ENCODE measurements at regions not wholly inside any gene's neighbourhood (a gene's known extent, or its start where the extent isn't known, plus 50 kb on each side); places are given as distances from the start of the nearest gene placed in this dataset.

DNA sequence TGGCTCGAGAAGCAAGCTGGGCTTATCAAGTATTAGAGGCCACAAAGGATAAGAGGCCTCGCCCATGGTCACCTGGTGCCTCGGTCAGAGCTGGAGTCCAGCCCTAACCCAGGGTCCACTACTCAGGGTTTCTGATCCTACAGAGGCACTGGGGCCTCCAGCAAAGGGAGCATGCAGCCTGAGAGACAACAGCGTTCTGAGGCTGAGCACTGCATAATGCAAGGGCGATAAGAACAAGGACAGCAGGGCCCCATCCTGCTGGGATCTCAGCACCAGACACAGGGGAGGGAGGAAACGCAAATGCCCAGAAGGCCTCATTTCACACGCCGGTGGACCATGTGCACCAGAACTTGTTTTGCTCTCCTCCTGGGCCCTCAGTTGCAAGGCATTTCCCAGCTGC lies 63.0 kb downstream of the C5orf15 start:
- DNase-seq: no peak
- Histone ChIP-seq H3K4me3 (no peak overlapping the region), H3K36me3 (no peaks in the 10 kb centered on the region), H3K4me1 (no peaks in the 10 kb centered on the region), H3K9me3 (no peaks in the 10 kb centered on the region), H3K27me3 (no peaks in the 10 kb centered on the region), H3K27ac (no peak overlapping the region)
- TF ChIP-seq CTCF (IDR thresholded peaks at IDR 0.05): no peak
- no peak for TF ChIP-seq POLR2A (IDR thresholded peaks at IDR 0.05)
- intact Hi-C loops (cut with DNase I; ENCODE audit: low total_unique reads): no loop called here

- Histone ChIP-seq H3K4me1 (no peaks in the 10 kb centered on the region), H3K27me3 (no peaks in the 10 kb centered on the region), H3K36me3 (no peaks in the 10 kb centered on the region), H3K27ac (no peak overlapping the region), H3K4me3 (no peak overlapping the region), H3K9me3 (no peaks in the 10 kb centered on the region)
- no peak for TF ChIP-seq CTCF (IDR thresholded peaks at IDR 0.05)
- no peak for TF ChIP-seq POLR2A (IDR thresholded peaks at IDR 0.05)
- intact Hi-C loops (cut with DNase I; ENCODE audit: low total_unique reads): no loop called here
- no peak for DNase-seq
Observed at GRCh38 chr5:133904641-133905040, 63.8 kb downstream of the C5orf15 start.

DNA sequence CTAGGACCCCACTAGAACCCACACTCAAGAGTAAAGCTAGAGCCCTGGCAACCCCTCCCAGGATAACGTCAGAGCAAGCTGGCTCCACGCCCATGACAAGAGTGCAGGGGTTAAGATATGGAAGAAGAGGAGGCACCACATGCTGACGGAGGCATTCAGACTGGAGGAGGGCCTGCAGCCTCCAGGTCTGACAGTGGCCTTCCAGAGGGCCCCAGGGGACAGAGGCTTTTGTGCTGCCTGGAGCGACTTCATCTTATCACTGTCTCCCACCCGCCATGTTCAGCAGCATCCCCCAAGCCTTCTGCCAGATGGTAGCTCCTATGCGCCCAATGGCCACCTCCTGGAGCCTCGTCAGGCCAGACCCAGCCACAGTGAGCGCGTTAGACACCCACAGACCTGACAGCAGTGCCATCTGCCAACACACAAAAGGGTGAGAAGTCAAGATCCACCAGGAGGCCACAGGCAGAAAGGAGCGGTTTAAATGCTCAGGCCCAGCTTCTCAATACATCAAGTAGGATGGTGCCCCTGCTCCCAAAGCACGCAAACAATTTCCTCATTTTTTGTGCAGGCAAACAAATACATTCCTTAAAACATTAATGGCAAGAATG lies 65.8 kb downstream of the C5orf15 start:
- no peak for DNase-seq
- intact Hi-C loops (cut with DNase I; ENCODE audit: low total_unique reads): no loop called here
- no peaks in the 10 kb centered on the region for H3K4me1 ChIP-seq

GRCh38 chr5:133900534-133901270 lies 67.7 kb downstream of the C5orf15 start:
- H3K36me3 ChIP-seq: no peaks in the 10 kb centered on the region
- H3K9me3 ChIP-seq: no peaks in the 10 kb centered on the region
- no peak overlapping the region for H3K4me3 ChIP-seq
- H3K27ac ChIP-seq: no peak overlapping the region
- TF ChIP-seq POLR2A (IDR thresholded peaks at IDR 0.05) (no peak), CTCF (IDR thresholded peaks at IDR 0.05) (no peak)
- no peaks in the 10 kb centered on the region for H3K27me3 ChIP-seq
- H3K4me1 ChIP-seq: no peaks in the 10 kb centered on the region
- DNase-seq: no peak
- intact Hi-C loops (cut with DNase I; ENCODE audit: low total_unique reads): no loop called here

More for the DNA sequence above, 65.8 kb downstream of the C5orf15 start:
- Histone ChIP-seq H3K4me3 (no peak overlapping the region), H3K27ac (no peak overlapping the region), H3K36me3 (no peaks in the 10 kb centered on the region), H3K27me3 (no peaks in the 10 kb centered on the region), H3K9me3 (no peaks in the 10 kb centered on the region)
- no peak for TF ChIP-seq CTCF (IDR thresholded peaks at IDR 0.05)
- no peak for TF ChIP-seq POLR2A (IDR thresholded peaks at IDR 0.05)

- H3K27me3 ChIP-seq: no peaks in the 10 kb centered on the region
- no peak overlapping the region for H3K4me3 ChIP-seq
- H3K4me1 ChIP-seq: no peaks in the 10 kb centered on the region
- H3K9me3 ChIP-seq: no peaks in the 10 kb centered on the region
- H3K36me3 ChIP-seq: no peaks in the 10 kb centered on the region
- no peak for DNase-seq
- intact Hi-C loops (cut with DNase I; ENCODE audit: low total_unique reads): no loop called here
- TF ChIP-seq CTCF (IDR thresholded peaks at IDR 0.05): no peak
- TF ChIP-seq POLR2A (IDR thresholded peaks at IDR 0.05): no peak
- H3K27ac ChIP-seq: no peak overlapping the region
Observed at GRCh38 chr5:133899506-133899905, 68.9 kb downstream of the C5orf15 start.

Data from uterus (tissue), 3 donors.